A673 (cell line): ENCODE measurements at regions not wholly inside any gene's neighbourhood (a gene's known extent, or its start where the extent isn't known, plus 50 kb on each side); places are given as distances from the start of the nearest gene placed in this dataset.

Source experiments
- BruUV-seq: library from RNA; stranded (reverse); fragments of 400-500 nt; replicated peaks from 2 replicates; lab custom pipeline; 2021; lab: Mats Ljungman, UMichigan
- CTCF ChIA-PET: fragments of 300-600 bp; sonication (Branson Sonifier 250); formaldehyde crosslinking; loops from one replicate; lab custom pipeline; 2022; ENCODE audit warnings: antibody characterized with exemption; lab: Charles Lee
- POLR2A ChIA-PET: fragments of 300-600 bp; sonication (Branson Sonifier 250); formaldehyde crosslinking; loops from one replicate; lab custom pipeline; 2022; ENCODE audit warnings: antibody characterized with exemption; ENCODE audit not compliant: low non-redundant PET; lab: Charles Lee
- DNase-seq: peaks from one replicate; pipeline ENCODE4 v3.0.0-alpha.2; 2015; ENCODE audit warnings: low spot score
- H3K27ac ChIP-seq: fragments of 200-600 bp; sonication (generic); 2 replicates; pipeline ENCODE4 v1.5.1; 2016; ENCODE audit warnings: mixed run types, low read depth, mild to moderate bottlenecking, mixed read lengths, antibody characterized with exemption, low read length; ENCODE audit not compliant: poor library complexity, severe bottlenecking
- H3K27me3 ChIP-seq: fragments of 200-600 bp; sonication (generic); replicated peaks from 2 replicates; pipeline ENCODE4 v1.6.1; 2017; ENCODE audit warnings: mixed run types, low read depth, mild to moderate bottlenecking, mixed read lengths, antibody characterized with exemption, low read length; ENCODE audit not compliant: insufficient read depth, poor library complexity
- H3K36me3 ChIP-seq: fragments of 200-600 bp; sonication (generic); 2 replicates; pipeline ENCODE4 v1.6.1; 2016; ENCODE audit warnings: mixed run types, mild to moderate bottlenecking, mixed read lengths, antibody characterized with exemption, low read length; ENCODE audit not compliant: insufficient read depth, poor library complexity, severe bottlenecking
- H3K4me1 ChIP-seq: fragments of 200-600 bp; sonication (generic); 2 replicates; pipeline ENCODE4 v1.6.1; 2017; ENCODE audit warnings: mixed run types, mild to moderate bottlenecking, mixed read lengths, antibody characterized with exemption, low read length; ENCODE audit not compliant: insufficient read depth, poor library complexity, severe bottlenecking
- H3K4me3 ChIP-seq: fragments of 200-600 bp; sonication (generic); 2 replicates; pipeline ENCODE4 v1.5.1; 2016; ENCODE audit warnings: low read depth, mixed run types, mild to moderate bottlenecking, mixed read lengths, low read length; ENCODE audit not compliant: poor library complexity, severe bottlenecking
- H3K9me3 ChIP-seq: fragments of 200-600 bp; sonication (generic); 2 replicates; pipeline ENCODE4 v1.6.1; 2016; ENCODE audit warnings: mixed run types, low read depth, mild to moderate bottlenecking, mixed read lengths, antibody characterized with exemption, low read length; ENCODE audit not compliant: poor library complexity, severe bottlenecking
- EZH2 ChIP-seq: fragments of 200-600 bp; sonication (generic); IDR thresholded peaks from 2 replicates; pipeline ENCODE4 v1.6.1; 2017; ENCODE audit warnings: borderline replicate concordance, low read depth, mild to moderate bottlenecking, mixed read lengths, antibody characterized with exemption, low read length; ENCODE audit not compliant: poor library complexity, severe bottlenecking
- intact Hi-C: fragments of 100-400 bp; cut with micrococcal nuclease; formaldehyde crosslinking; loops from one replicate; pipeline ENCODE4 v1.10.0; 2022; ENCODE audit not compliant: unreplicated experiment
- TF ChIP-seq, protein P1 (sequence below): fragments of 300-800, 200-600 bp; sonication (generic); conservative IDR thresholded peaks from 2 replicates; pipeline ENCODE4 v1.5.1; 2017; ENCODE audit warnings: low read depth, mild to moderate bottlenecking, antibody characterized with exemption, low read length, moderate library complexity, mixed read lengths

- Histone ChIP-seq H3K4me3 (no peak overlapping the region), H3K27me3 (no peaks in the 10 kb centered on the region)
- no TSS peak for BruUV-seq
Observed at GRCh38 chr14:97282210-97283004, 485.2 kb downstream of the VRK1 start.

GRCh38 chr14:97283005-97283403 lies 485.8 kb downstream of the VRK1 start:
- CTCF ChIA-PET = no interaction called here
- Histone ChIP-seq H3K36me3 (no peaks in the 10 kb centered on the region), H3K4me1 (no peaks in the 10 kb centered on the region), H3K27me3 (no peaks in the 10 kb centered on the region), H3K9me3 (no peaks in the 10 kb centered on the region), H3K4me3 (no peak overlapping the region), H3K27ac (no peak overlapping the region)
- BruUV-seq = no TSS peak
- POLR2A ChIA-PET = no interaction called here
- intact Hi-C loops = no loop called here
- DNase-seq = no peak
- TF ChIP-seq, protein P1, sequence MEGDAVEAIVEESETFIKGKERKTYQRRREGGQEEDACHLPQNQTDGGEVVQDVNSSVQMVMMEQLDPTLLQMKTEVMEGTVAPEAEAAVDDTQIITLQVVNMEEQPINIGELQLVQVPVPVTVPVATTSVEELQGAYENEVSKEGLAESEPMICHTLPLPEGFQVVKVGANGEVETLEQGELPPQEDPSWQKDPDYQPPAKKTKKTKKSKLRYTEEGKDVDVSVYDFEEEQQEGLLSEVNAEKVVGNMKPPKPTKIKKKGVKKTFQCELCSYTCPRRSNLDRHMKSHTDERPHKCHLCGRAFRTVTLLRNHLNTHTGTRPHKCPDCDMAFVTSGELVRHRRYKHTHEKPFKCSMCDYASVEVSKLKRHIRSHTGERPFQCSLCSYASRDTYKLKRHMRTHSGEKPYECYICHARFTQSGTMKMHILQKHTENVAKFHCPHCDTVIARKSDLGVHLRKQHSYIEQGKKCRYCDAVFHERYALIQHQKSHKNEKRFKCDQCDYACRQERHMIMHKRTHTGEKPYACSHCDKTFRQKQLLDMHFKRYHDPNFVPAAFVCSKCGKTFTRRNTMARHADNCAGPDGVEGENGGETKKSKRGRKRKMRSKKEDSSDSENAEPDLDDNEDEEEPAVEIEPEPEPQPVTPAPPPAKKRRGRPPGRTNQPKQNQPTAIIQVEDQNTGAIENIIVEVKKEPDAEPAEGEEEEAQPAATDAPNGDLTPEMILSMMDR = no peak
- TF ChIP-seq EZH2 = no peak

More at GRCh38 chr14:97282210-97283004, 485.2 kb downstream of the VRK1 start:
- TF ChIP-seq EZH2 = no peak
- H3K9me3 ChIP-seq = no peaks in the 10 kb centered on the region
- CTCF ChIA-PET = no interaction called here
- no peaks in the 10 kb centered on the region for H3K4me1 ChIP-seq
- no peak for DNase-seq
- H3K27ac ChIP-seq = no peak overlapping the region
- no peaks in the 10 kb centered on the region for H3K36me3 ChIP-seq
- POLR2A ChIA-PET = no interaction called here
- intact Hi-C loops = no loop called here

DNA sequence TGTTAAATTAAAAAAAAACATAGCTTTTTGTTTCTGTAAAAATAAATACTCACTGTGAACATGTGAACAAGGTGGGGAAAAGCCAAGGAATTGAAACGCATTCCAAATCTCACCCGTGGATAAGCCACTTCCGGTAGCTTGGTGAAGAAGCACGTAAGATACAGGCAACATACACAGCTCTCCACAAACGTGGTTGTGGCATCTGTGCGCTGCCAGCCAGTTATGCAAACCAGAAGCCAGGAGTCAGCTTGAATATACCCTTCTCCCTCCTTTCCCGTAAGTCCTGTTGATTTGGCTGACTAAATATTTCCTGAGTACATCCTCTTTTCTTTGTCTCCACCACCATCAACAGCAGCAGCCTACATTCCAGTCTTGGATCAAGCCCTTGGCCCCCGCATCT lies 486.2 kb downstream of the VRK1 start:
- TF ChIP-seq EZH2 = no peak
- TF ChIP-seq, protein P1 = no peak
- no TSS peak for BruUV-seq
- DNase-seq = peak; percentile 32
- intact Hi-C loops = no loop called here
- Histone ChIP-seq H3K36me3 (no peaks in the 10 kb centered on the region), H3K27me3 (no peaks in the 10 kb centered on the region), H3K9me3 (no peaks in the 10 kb centered on the region), H3K4me1 (no peaks in the 10 kb centered on the region), H3K4me3 (no peak overlapping the region), H3K27ac (no peak overlapping the region)
- POLR2A ChIA-PET = no interaction called here
- CTCF ChIA-PET = no interaction called here
